ENCODE measurements at regions not wholly inside any gene's neighbourhood (a gene's known extent, or its start where the extent isn't known, plus 50 kb on each side); places are given as distances from the start of the nearest gene placed in this dataset.

GRCh38 chr9:36765077-36765390, 192.3 kb downstream of the MELK start:
- Histone ChIP-seq H3K4me1 (peaks cover 0 to 13% (median 0%) of the 10 kb centered on the region in 4 donors), H3K9me3 (no peaks in the 10 kb centered on the region), H3K36me3 (no peaks in the 10 kb centered on the region), H3K27ac (no peak overlapping the region), H3K4me3 (no peak overlapping the region), H3K27me3 (peaks cover 0 to 61% (median 25%) of the 10 kb centered on the region in 3 donors)
- DNase-seq, result no peak
- 79 to 82% methylated on average over 12 of the region's 12 CpGs for WGBS, 2 donors
- no peak for TF ChIP-seq POLR2AphosphoS5 (IDR thresholded peaks at IDR 0.05)
- no peak for TF ChIP-seq CTCF (IDR thresholded peaks at IDR 0.05)
- TF ChIP-seq POLR2A (IDR thresholded peaks at IDR 0.05), result no peak
- no peak for TF ChIP-seq EP300 (IDR thresholded peaks at IDR 0.05)
- intact Hi-C loops (cut with DNase I), result no loop called here

- TF ChIP-seq POLR2A (IDR thresholded peaks at IDR 0.05), result no peak
- no peak for TF ChIP-seq POLR2AphosphoS5 (IDR thresholded peaks at IDR 0.05)
- TF ChIP-seq EP300 (IDR thresholded peaks at IDR 0.05), result no peak
- no peak for TF ChIP-seq CTCF (IDR thresholded peaks at IDR 0.05)
- Histone ChIP-seq H3K27ac (no peak overlapping the region), H3K4me1 (peaks cover 0 to 13% (median 0%) of the 10 kb centered on the region in 4 donors), H3K27me3 (peaks cover 0 to 61% (median 25%) of the 10 kb centered on the region in 3 donors), H3K4me3 (peak overlapping the region in 3 of 4 donors; percentile 24 to 46 (median 35)), H3K36me3 (no peaks in the 10 kb centered on the region), H3K9me3 (no peaks in the 10 kb centered on the region)
- intact Hi-C loops (cut with DNase I), result no loop called here
- DNase-seq, result peak; percentile 79
- 17 to 21% methylated on average over 37 of the region's 37 CpGs for WGBS, 2 donors
Measured at GRCh38 chr9:36765468-36766341, 193.0 kb downstream of the MELK start.

- WGBS, 2 donors, result 89 to 90% methylated on average over 3 of the region's 3 CpGs
- peaks cover 0 to 49% (median 8%) of the 10 kb centered on the region in 3 donors for H3K27me3 ChIP-seq
- H3K27ac ChIP-seq, result no peak overlapping the region
- TF ChIP-seq POLR2AphosphoS5 (IDR thresholded peaks at IDR 0.05) (no peak), POLR2A (IDR thresholded peaks at IDR 0.05) (no peak), EP300 (IDR thresholded peaks at IDR 0.05) (no peak), CTCF (IDR thresholded peaks at IDR 0.05) (no peak)
- no peak for DNase-seq
- no peaks in the 10 kb centered on the region for H3K36me3 ChIP-seq
- peaks cover 0 to 13% (median 0%) of the 10 kb centered on the region in 4 donors for H3K4me1 ChIP-seq
- H3K4me3 ChIP-seq, result no peak overlapping the region
- intact Hi-C loops (cut with DNase I), result no loop called here
- H3K9me3 ChIP-seq, result no peaks in the 10 kb centered on the region
Measured at GRCh38 chr9:36768677-36769076, 196.0 kb downstream of the MELK start.

- no peak for DNase-seq
- Histone ChIP-seq H3K4me1 (peaks cover 0 to 11% (median 0%) of the 10 kb centered on the region in 4 donors), H3K4me3 (no peak overlapping the region), H3K9me3 (no peaks in the 10 kb centered on the region), H3K36me3 (no peaks in the 10 kb centered on the region), H3K27ac (no peak overlapping the region), H3K27me3 (peaks cover 0 to 40% (median under 1%) of the 10 kb centered on the region in 3 donors)
- no peak for TF ChIP-seq POLR2A (IDR thresholded peaks at IDR 0.05)
- no peak for TF ChIP-seq POLR2AphosphoS5 (IDR thresholded peaks at IDR 0.05)
- no peak for TF ChIP-seq EP300 (IDR thresholded peaks at IDR 0.05)
- no peak for TF ChIP-seq CTCF (IDR thresholded peaks at IDR 0.05)
- 77 to 78% methylated on average over 9 of the region's 9 CpGs for WGBS, 2 donors
- intact Hi-C loops (cut with DNase I), result no loop called here
Measured at GRCh38 chr9:36770025-36770424, 197.3 kb downstream of the MELK start.
